SK-N-SH (cell line): ENCODE measurements at regions not wholly inside any gene's neighbourhood (a gene's known extent, or its start where the extent isn't known, plus 50 kb on each side); places are given as distances from the start of the nearest gene placed in this dataset.

Experiments used
- CTCF ChIA-PET: fragments of 300-600, 350-600 bp; formaldehyde crosslinking; extraction: SDS; loops from one replicate; lab custom pipeline; 2021; lab: Yijun Ruan, JAX
- POLR2A ChIA-PET: fragments of 350-600 bp; sonication (Branson Sonifier 250); formaldehyde crosslinking; extraction: SDS; loops from one replicate; lab custom pipeline; 2020; ENCODE audit warnings: antibody characterized with exemption, inconsistent platforms; lab: Yijun Ruan, JAX
- DNase-seq: peaks from one replicate; pipeline ENCODE4 v3.0.0; 2012
- H2AFZ ChIP-seq: fragments of 200-600 bp; sonication (generic); 2 replicates; pipeline ENCODE4 v1.8.1; 2016; ENCODE audit warnings: antibody characterized with exemption, mild to moderate bottlenecking, low read depth
- H3F3A ChIP-seq: fragments of 200-600 bp; sonication (generic); replicated peaks from 2 replicates; pipeline ENCODE3; 2016; ENCODE audit warnings: antibody characterized with exemption, mild to moderate bottlenecking; ENCODE audit not compliant: insufficient read depth
- H3K27ac ChIP-seq, 2 experiments: fragments of 200-500 bp in 1 of 2; fragments of 200-600 bp in 1 of 2; sonication (Bioruptor generic) in 1 of 2; sonication (generic), shearing (Covaris generic) in 1 of 2; 2 replicates each; pipeline versions ENCODE4 v1.5.1 to v1.6.1; 2014 to 2016; ENCODE audit warnings: low read depth in 2 of 2, inconsistent platforms in 1 of 2, low read length in 1 of 2, mild to moderate bottlenecking in 1 of 2, mixed read lengths in 1 of 2
- H3K27me3 ChIP-seq: fragments of 200-600 bp; sonication (generic), shearing (Covaris generic); 2 replicates; pipeline ENCODE4 v1.6.1; 2016; ENCODE audit warnings: mixed run types; ENCODE audit not compliant: insufficient read depth
- H3K36me3 ChIP-seq, 2 experiments: fragments of 200-500 bp in 1 of 2; fragments of 200-600 bp in 1 of 2; sonication (Bioruptor generic) in 1 of 2; sonication (generic) in 1 of 2; replicated peaks in 1 of 2; 2 replicates each; pipeline versions ENCODE3 to v1.5.1; 2014 to 2016; ENCODE audit warnings: low read length in 1 of 2, mild to moderate bottlenecking in 1 of 2; ENCODE audit not compliant: insufficient read depth in 2 of 2, control insufficient read depth in 1 of 2
- H3K4me1 ChIP-seq, 2 experiments: fragments of 200-500 bp in 1 of 2; fragments of 200-600 bp in 1 of 2; sonication (Bioruptor generic) in 1 of 2; sonication (generic), shearing (Covaris generic) in 1 of 2; 2 replicates each; pipeline versions ENCODE4 v1.5.1 to v1.6.1; 2014 to 2016; ENCODE audit warnings: low read depth in 1 of 2, low read length in 1 of 2, mixed run types in 1 of 2; ENCODE audit not compliant: insufficient read depth in 2 of 2, control insufficient read depth in 1 of 2
- H3K4me2 ChIP-seq: fragments of 200-600 bp; sonication (generic), shearing (Covaris generic); 2 replicates; pipeline ENCODE4 v1.6.1; 2017; ENCODE audit warnings: mixed run types
- H3K4me3 ChIP-seq, 2 experiments: fragments of 200-500 bp in 1 of 2; fragments of 200-600 bp in 1 of 2; sonication (Bioruptor generic) in 1 of 2; sonication (generic), shearing (Covaris generic) in 1 of 2; 2 replicates each; pipeline versions ENCODE4 v1.5.1 to v1.8.1; 2014 to 2016; ENCODE audit warnings: low read depth in 2 of 2, inconsistent platforms in 1 of 2, low read length in 1 of 2, mild to moderate bottlenecking in 1 of 2, mixed read lengths in 1 of 2, moderate library complexity in 1 of 2
- H3K79me2 ChIP-seq: fragments of 200-600 bp; sonication (generic); 2 replicates; pipeline ENCODE4 v1.8.1; 2017; ENCODE audit warnings: mild to moderate bottlenecking; ENCODE audit not compliant: insufficient read depth
- H3K9ac ChIP-seq: fragments of 200-600 bp; sonication (generic); 2 replicates; pipeline ENCODE4 v1.6.1; 2017; ENCODE audit warnings: mixed run types
- H3K9me2 ChIP-seq: fragments of 200-600 bp; sonication (generic); 2 replicates; pipeline ENCODE4 v1.6.1; 2017; ENCODE audit warnings: mixed run types
- H3K9me3 ChIP-seq: fragments of 200-600 bp; sonication (generic); 2 replicates; pipeline ENCODE4 v1.6.1; 2017; ENCODE audit warnings: mixed run types, mild to moderate bottlenecking, moderate library complexity
- H4K20me1 ChIP-seq: fragments of 200-600 bp; sonication (generic); 2 replicates; pipeline ENCODE4 v1.6.1; 2017; ENCODE audit warnings: mild to moderate bottlenecking, mixed run types; ENCODE audit not compliant: insufficient read depth
- GABPA ChIP-seq: IDR thresholded peaks from 2 replicates; pipeline ENCODE4 v1.4.0; 2012; ENCODE audit warnings: low read depth, mild to moderate bottlenecking
- GATA2 ChIP-seq: sonication (generic); formaldehyde crosslinking; IDR thresholded peaks from 2 replicates; pipeline ENCODE4 v1.5.0; 2020; ENCODE audit warnings: mild to moderate bottlenecking, missing genetic modification reagents
- NRF1 ChIP-seq: IDR thresholded peaks from 2 replicates; pipeline ENCODE4 v1.6.1; 2012; ENCODE audit warnings: low read depth, mild to moderate bottlenecking, low read length
- SMC3 ChIP-seq: IDR thresholded peaks from 2 replicates; pipeline ENCODE4 v1.6.1; 2012; ENCODE audit warnings: low read depth, low read length, improper control_type of control experiment
- TCF12 ChIP-seq: IDR thresholded peaks from 2 replicates; pipeline ENCODE4 v1.4.0; 2012
- TEAD4 ChIP-seq: IDR thresholded peaks from 2 replicates; pipeline ENCODE4 v1.4.0; 2012; ENCODE audit warnings: mild to moderate bottlenecking, borderline replicate concordance; ENCODE audit not compliant: insufficient read depth
- WGBS: methylation state at CpG from one replicate; pipeline ENCODE4 v1.1.6; 2017; ENCODE audit warnings: low lambda C conversion rate; 5-methylcytosine and 5-hydroxymethylcytosine counted together
- TF ChIP-seq, protein P1 (sequence below): IDR thresholded peaks from 2 replicates; pipeline ENCODE4 v1.6.1; 2012; ENCODE audit warnings: mild to moderate bottlenecking, low read depth, low read length, moderate library complexity
- TF ChIP-seq, protein P2 (sequence below): IDR thresholded peaks from 2 replicates; pipeline ENCODE4 v1.4.0; 2012; ENCODE audit warnings: low read depth, borderline replicate concordance
- TF ChIP-seq, protein P3 (sequence below): IDR thresholded peaks from 2 replicates; pipeline ENCODE4 v1.4.0; 2012; ENCODE audit warnings: low read depth
- TF ChIP-seq, protein P4 (sequence below): IDR thresholded peaks from 2 replicates; pipeline ENCODE4 v1.4.0; 2012; ENCODE audit warnings: low read depth, borderline replicate concordance
- TF ChIP-seq, protein P5 (sequence below): fragments of 150-350 bp; IDR thresholded peaks from 2 replicates; pipeline ENCODE4 v1.6.1; 2017; ENCODE audit warnings: antibody characterized with exemption, low read length, low read depth, borderline replicate concordance

DNA sequence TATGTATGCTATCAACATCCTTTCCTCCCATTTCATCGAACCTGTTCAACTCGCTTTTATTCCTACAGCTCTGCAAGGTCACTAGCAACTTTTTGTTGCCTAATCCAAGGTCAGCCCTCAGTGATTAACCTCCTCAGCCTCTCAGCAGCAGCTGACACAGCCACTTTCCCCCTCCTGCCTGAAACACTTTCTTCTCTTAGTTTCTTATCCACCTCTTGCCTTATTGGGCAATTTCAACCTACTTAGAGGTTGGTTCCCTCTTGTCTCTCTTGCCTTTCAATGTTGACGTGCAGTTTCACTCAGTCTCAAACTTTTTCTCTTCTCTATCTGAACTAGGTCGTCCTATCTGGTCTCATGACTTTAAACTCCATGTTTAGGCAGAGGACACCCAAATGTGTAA lies 156.3 kb downstream of the C1orf94 start (continued):
- TF ChIP-seq SMC3 (no peak), GABPA (no peak)
- TF ChIP-seq, protein P1, sequence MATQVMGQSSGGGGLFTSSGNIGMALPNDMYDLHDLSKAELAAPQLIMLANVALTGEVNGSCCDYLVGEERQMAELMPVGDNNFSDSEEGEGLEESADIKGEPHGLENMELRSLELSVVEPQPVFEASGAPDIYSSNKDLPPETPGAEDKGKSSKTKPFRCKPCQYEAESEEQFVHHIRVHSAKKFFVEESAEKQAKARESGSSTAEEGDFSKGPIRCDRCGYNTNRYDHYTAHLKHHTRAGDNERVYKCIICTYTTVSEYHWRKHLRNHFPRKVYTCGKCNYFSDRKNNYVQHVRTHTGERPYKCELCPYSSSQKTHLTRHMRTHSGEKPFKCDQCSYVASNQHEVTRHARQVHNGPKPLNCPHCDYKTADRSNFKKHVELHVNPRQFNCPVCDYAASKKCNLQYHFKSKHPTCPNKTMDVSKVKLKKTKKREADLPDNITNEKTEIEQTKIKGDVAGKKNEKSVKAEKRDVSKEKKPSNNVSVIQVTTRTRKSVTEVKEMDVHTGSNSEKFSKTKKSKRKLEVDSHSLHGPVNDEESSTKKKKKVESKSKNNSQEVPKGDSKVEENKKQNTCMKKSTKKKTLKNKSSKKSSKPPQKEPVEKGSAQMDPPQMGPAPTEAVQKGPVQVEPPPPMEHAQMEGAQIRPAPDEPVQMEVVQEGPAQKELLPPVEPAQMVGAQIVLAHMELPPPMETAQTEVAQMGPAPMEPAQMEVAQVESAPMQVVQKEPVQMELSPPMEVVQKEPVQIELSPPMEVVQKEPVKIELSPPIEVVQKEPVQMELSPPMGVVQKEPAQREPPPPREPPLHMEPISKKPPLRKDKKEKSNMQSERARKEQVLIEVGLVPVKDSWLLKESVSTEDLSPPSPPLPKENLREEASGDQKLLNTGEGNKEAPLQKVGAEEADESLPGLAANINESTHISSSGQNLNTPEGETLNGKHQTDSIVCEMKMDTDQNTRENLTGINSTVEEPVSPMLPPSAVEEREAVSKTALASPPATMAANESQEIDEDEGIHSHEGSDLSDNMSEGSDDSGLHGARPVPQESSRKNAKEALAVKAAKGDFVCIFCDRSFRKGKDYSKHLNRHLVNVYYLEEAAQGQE, result no peak

DNA sequence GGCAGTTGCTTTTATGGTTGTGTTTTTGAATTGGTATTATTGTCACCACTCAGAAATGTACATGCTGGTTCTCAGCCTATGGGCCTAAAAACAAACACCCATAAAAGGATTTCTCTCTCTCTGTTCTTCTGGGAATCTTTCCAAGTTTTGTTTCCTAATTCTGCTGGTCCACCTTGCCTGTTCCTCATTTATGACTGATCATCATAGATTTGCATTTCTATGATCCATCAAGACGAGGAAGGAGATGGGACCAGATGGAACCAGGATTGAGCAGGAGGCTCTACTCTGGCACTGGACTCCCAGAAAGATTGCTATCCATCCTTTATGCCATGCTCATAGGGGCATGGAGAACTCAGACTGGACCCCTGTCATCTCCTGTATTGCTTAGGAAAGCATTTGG lies 162.2 kb downstream of the C1orf94 start:
- ChIA-PET CTCF (no interaction called here), POLR2A (no interaction called here)
- no peaks in the 10 kb centered on the region for H3K4me1 ChIP-seq
- H4K20me1 ChIP-seq, result no peaks in the 10 kb centered on the region
- no peaks in the 10 kb centered on the region for H3F3A ChIP-seq
- no peaks in the 10 kb centered on the region for H3K9me3 ChIP-seq
- no peak overlapping the region for H3K9ac ChIP-seq
- H3K4me2 ChIP-seq, result no peak overlapping the region
- H2AFZ ChIP-seq, result no peak overlapping the region
- H3K4me3 ChIP-seq, result no peak overlapping the region
- DNase-seq, result no peak
- WGBS, result 6% methylated on average over 1 of the region's 1 CpG
- TF ChIP-seq GABPA (no peak), TEAD4 (no peak)
- TF ChIP-seq, protein P2, sequence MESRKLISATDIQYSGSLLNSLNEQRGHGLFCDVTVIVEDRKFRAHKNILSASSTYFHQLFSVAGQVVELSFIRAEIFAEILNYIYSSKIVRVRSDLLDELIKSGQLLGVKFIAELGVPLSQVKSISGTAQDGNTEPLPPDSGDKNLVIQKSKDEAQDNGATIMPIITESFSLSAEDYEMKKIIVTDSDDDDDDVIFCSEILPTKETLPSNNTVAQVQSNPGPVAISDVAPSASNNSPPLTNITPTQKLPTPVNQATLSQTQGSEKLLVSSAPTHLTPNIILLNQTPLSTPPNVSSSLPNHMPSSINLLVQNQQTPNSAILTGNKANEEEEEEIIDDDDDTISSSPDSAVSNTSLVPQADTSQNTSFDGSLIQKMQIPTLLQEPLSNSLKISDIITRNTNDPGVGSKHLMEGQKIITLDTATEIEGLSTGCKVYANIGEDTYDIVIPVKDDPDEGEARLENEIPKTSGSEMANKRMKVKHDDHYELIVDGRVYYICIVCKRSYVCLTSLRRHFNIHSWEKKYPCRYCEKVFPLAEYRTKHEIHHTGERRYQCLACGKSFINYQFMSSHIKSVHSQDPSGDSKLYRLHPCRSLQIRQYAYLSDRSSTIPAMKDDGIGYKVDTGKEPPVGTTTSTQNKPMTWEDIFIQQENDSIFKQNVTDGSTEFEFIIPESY, result no peak
- TF ChIP-seq, protein P3, sequence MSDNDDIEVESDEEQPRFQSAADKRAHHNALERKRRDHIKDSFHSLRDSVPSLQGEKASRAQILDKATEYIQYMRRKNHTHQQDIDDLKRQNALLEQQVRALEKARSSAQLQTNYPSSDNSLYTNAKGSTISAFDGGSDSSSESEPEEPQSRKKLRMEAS, result no peak
- H3K36me3 ChIP-seq, result no peaks in the 10 kb centered on the region
- no peaks in the 10 kb centered on the region for H3K27me3 ChIP-seq
- H3K79me2 ChIP-seq, result no peaks in the 10 kb centered on the region
- H3K9me2 ChIP-seq, result no peaks in the 10 kb centered on the region
- H3K27ac ChIP-seq, result no peak overlapping the region

DNA sequence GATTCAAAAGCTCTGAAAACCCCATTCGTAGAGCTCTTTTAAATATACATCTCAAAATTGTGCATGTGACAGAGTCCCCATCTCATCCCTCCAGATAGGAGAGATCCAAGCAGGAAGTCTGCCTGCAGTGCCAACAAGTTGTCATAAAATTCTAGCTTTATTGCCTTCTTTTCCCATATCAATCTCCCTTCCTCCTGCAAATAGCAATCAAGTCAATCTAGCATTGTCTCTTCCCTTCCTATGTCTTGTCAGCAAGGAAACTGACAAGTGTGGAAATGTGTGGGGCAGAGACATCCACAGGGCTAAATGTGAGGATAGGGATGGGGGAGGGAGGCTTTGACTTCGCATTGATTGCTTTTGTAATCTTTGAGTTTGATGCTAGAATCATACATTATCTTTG lies 165.2 kb downstream of the C1orf94 start:
- Histone ChIP-seq H3F3A (no peaks in the 10 kb centered on the region), H2AFZ (no peak overlapping the region), H3K4me1 (no peaks in the 10 kb centered on the region), H3K9ac (no peak overlapping the region), H4K20me1 (no peaks in the 10 kb centered on the region), H3K9me3 (no peaks in the 10 kb centered on the region), H3K4me3 (no peak overlapping the region), H3K4me2 (no peak overlapping the region), H3K9me2 (no peaks in the 10 kb centered on the region), H3K27me3 (no peaks in the 10 kb centered on the region), H3K79me2 (no peaks in the 10 kb centered on the region), H3K36me3 (no peaks in the 10 kb centered on the region), H3K27ac (no peak overlapping the region)
- DNase-seq, result no peak
- WGBS, result 16% methylated on average over 2 of the region's 2 CpGs
- POLR2A ChIA-PET, result no interaction called here
- CTCF ChIA-PET, result interaction anchor here (0.8 to 2.2 kb wide), 14 partner anchors 12 to 403 kb away, joined by 3 to 8 read pairs (median 3); no protein-coding TSS in a partner anchor
- TF ChIP-seq, protein P4, sequence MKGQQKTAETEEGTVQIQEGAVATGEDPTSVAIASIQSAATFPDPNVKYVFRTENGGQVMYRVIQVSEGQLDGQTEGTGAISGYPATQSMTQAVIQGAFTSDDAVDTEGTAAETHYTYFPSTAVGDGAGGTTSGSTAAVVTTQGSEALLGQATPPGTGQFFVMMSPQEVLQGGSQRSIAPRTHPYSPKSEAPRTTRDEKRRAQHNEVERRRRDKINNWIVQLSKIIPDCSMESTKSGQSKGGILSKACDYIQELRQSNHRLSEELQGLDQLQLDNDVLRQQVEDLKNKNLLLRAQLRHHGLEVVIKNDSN, result no peak
- TF ChIP-seq, protein P5, sequence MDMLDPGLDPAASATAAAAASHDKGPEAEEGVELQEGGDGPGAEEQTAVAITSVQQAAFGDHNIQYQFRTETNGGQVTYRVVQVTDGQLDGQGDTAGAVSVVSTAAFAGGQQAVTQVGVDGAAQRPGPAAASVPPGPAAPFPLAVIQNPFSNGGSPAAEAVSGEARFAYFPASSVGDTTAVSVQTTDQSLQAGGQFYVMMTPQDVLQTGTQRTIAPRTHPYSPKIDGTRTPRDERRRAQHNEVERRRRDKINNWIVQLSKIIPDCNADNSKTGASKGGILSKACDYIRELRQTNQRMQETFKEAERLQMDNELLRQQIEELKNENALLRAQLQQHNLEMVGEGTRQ, result no peak
- TF ChIP-seq TCF12 (no peak), GABPA (no peak), GATA2 (CRISPR knock-in tag) (no peak), NRF1 (no peak)
